Keratinocyte (primary cell): ENCODE measurements at regions not wholly inside any gene's neighbourhood (a gene's known extent, or its start where the extent isn't known, plus 50 kb on each side); places are given as distances from the start of the nearest gene placed in this dataset.

Experiments
- EZH2 ChIP-seq: IDR thresholded peaks from one replicate; pipeline ENCODE4 v1.6.1; 2012; ENCODE audit warnings: inconsistent platforms, mild to moderate bottlenecking, low read length, moderate library complexity
- TF ChIP-seq, protein P1 (sequence below), 3 experiments: IDR thresholded peaks in 1 of 3; conservative IDR thresholded peaks in 1 of 3; optimal IDR thresholded peaks in 1 of 3; 2 replicates in 2 of 3; 3 replicates in 1 of 3; pipeline versions ENCODE3 to v1.5.1; 2011; ENCODE audit warnings: low read length in 3 of 3, mild to moderate bottlenecking in 3 of 3, moderate library complexity in 2 of 3, control low read depth in 1 of 3, inconsistent platforms in 1 of 3; ENCODE audit not compliant: insufficient read depth in 2 of 3; ENCODE audit errors: extremely low read depth in 1 of 3

DNA sequence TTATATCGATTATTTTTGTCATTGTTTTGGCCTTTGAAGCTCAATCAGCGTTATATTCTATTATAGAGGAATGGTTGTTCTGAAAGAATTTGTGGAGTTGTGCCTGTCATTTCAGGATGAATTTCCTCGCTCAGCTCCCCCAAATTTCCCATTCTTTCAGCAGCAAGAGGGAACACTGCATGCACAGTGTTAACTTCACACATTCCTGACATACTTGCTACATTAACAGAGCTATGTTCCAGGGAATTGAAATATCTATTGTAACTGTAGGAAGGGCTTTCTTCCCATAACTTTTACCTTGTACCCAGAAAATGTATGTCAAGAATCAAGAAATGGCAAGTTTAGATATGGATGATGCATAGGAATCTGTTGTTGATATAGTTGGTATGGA, 379.0 kb downstream of the LRIG3 start:
- TF ChIP-seq, protein P1, sequence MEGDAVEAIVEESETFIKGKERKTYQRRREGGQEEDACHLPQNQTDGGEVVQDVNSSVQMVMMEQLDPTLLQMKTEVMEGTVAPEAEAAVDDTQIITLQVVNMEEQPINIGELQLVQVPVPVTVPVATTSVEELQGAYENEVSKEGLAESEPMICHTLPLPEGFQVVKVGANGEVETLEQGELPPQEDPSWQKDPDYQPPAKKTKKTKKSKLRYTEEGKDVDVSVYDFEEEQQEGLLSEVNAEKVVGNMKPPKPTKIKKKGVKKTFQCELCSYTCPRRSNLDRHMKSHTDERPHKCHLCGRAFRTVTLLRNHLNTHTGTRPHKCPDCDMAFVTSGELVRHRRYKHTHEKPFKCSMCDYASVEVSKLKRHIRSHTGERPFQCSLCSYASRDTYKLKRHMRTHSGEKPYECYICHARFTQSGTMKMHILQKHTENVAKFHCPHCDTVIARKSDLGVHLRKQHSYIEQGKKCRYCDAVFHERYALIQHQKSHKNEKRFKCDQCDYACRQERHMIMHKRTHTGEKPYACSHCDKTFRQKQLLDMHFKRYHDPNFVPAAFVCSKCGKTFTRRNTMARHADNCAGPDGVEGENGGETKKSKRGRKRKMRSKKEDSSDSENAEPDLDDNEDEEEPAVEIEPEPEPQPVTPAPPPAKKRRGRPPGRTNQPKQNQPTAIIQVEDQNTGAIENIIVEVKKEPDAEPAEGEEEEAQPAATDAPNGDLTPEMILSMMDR (optimal IDR thresholded peaks at IDR 0.05 in 1 of 3, IDR thresholded peaks at IDR 0.05 in 1 of 3, conservative IDR thresholded peaks at IDR 0.05 in 1 of 3; ENCODE audit: extremely low read depth in 1 of 3, insufficient read depth in 2 of 3, low read length in 3 of 3): no peak
- TF ChIP-seq EZH2: no peak
